SK-N-MC (cell line): ENCODE measurements at regions not wholly inside any gene's neighbourhood (a gene's known extent, or its start where the extent isn't known, plus 50 kb on each side); places are given as distances from the start of the nearest gene placed in this dataset.
"Not testable (repeated sequence)": the region's sequence is repeated elsewhere in the genome, so short reads cannot be mapped to it uniquely, and the experiment has no call there.

Experiments
- EZH2 ChIP-seq: fragments of 200-600 bp; sonication (generic); IDR thresholded peaks from one replicate; pipeline ENCODE4 v1.6.1; 2017; ENCODE audit warnings: antibody characterized with exemption
- FOXP2 ChIP-seq: optimal IDR thresholded peaks from 2 replicates; pipeline ENCODE3; 2011; ENCODE audit warnings: mild to moderate bottlenecking, moderate library complexity; ENCODE audit not compliant: insufficient read depth; ENCODE audit errors: extremely low read length, control extremely low read depth
- POLR2AphosphoS5 ChIP-seq: IDR thresholded peaks from 2 replicates; pipeline ENCODE4 v1.6.1; 2012; ENCODE audit warnings: mild to moderate bottlenecking, low read depth, low read length, borderline replicate concordance

- not testable (repeated sequence) for TF ChIP-seq POLR2AphosphoS5, EZH2, FOXP2
Observed at GRCh38 chr5:20784755-20785154, 796.8 kb upstream of the CDH18 start.
